Stomach (tissue), 4 donors: ENCODE measurements at regions not wholly inside any gene's neighbourhood (a gene's known extent, or its start where the extent isn't known, plus 50 kb on each side); places are given as distances from the start of the nearest gene placed in this dataset.

ENCODE experiments used
- EP300 ChIP-seq: sonication (generic); formaldehyde crosslinking; IDR thresholded peaks from one replicate; pipeline ENCODE4 v1.6.1; 2017; ENCODE audit warnings: antibody characterized with exemption
- POLR2AphosphoS5 ChIP-seq, 3 donors: sonication (generic); formaldehyde crosslinking; IDR thresholded peaks; one replicate each; pipeline ENCODE4 v1.6.1; 2016; ENCODE audit warnings: antibody characterized with exemption in 3 of 3
- TF ChIP-seq, protein P1 (sequence below), 7 experiments: fragments of 450-650 bp in 4 of 7; fragments of 200-600 bp in 3 of 7; sonication (generic) in 3 of 7; IDR thresholded peaks; one replicate each; pipeline ENCODE4 v1.5.1; 2016 to 2019; ENCODE audit warnings: antibody characterized with exemption in 7 of 7, control low read depth in 2 of 7, mild to moderate bottlenecking in 1 of 7

- TF ChIP-seq, protein P1, sequence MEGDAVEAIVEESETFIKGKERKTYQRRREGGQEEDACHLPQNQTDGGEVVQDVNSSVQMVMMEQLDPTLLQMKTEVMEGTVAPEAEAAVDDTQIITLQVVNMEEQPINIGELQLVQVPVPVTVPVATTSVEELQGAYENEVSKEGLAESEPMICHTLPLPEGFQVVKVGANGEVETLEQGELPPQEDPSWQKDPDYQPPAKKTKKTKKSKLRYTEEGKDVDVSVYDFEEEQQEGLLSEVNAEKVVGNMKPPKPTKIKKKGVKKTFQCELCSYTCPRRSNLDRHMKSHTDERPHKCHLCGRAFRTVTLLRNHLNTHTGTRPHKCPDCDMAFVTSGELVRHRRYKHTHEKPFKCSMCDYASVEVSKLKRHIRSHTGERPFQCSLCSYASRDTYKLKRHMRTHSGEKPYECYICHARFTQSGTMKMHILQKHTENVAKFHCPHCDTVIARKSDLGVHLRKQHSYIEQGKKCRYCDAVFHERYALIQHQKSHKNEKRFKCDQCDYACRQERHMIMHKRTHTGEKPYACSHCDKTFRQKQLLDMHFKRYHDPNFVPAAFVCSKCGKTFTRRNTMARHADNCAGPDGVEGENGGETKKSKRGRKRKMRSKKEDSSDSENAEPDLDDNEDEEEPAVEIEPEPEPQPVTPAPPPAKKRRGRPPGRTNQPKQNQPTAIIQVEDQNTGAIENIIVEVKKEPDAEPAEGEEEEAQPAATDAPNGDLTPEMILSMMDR (IDR thresholded peaks at IDR 0.05), result no peak
- TF ChIP-seq EP300 (no peak), POLR2AphosphoS5 (IDR thresholded peaks at IDR 0.05) (no peak)
Observed at GRCh38 chr14:82112210-82112839, 578.7 kb upstream of the SEL1L start.
